CD14-positive monocyte (primary cell): ENCODE measurements at regions not wholly inside any gene's neighbourhood (a gene's known extent, or its start where the extent isn't known, plus 50 kb on each side); places are given as distances from the start of the nearest gene placed in this dataset.

Experiments used
- DNase-seq, 3 donors: peaks; one replicate each; pipeline ENCODE4 v3.0.0-alpha.2; 2011 to 2022
- H2AFZ ChIP-seq: 2 replicates; pipeline ENCODE4 v1.6.0; 2012; ENCODE audit warnings: mild to moderate bottlenecking, low read depth, low read length, inconsistent platforms; ENCODE audit not compliant: insufficient read depth, poor library complexity, severe bottlenecking
- H3K27ac ChIP-seq, 2 donors: 1 replicate in 1 of 2; 2 replicates in 1 of 2; pipeline ENCODE4 v1.5.1; 2012 to 2013; ENCODE audit warnings: low read length in 2 of 2, control low read depth in 1 of 2, inconsistent platforms in 1 of 2, low read depth in 1 of 2, mild to moderate bottlenecking in 1 of 2
- H3K27me3 ChIP-seq, 2 donors: one replicate each; pipeline versions ENCODE4 v1.6.0 to v1.6.1; 2011 to 2013; ENCODE audit warnings: low read length in 2 of 2; ENCODE audit not compliant: control insufficient read depth in 2 of 2, insufficient read depth in 2 of 2
- H3K36me3 ChIP-seq, 2 donors: replicated peaks in 1 of 2; 1 replicate in 1 of 2; 2 replicates in 1 of 2; pipeline versions ENCODE4 v1.5.1 to v1.6.1; 2012 to 2013; ENCODE audit warnings: low read length in 2 of 2, control low read depth in 1 of 2, inconsistent platforms in 1 of 2, mild to moderate bottlenecking in 1 of 2; ENCODE audit not compliant: insufficient read depth in 2 of 2, control insufficient read depth in 1 of 2
- H3K4me1 ChIP-seq, 2 donors: 1 replicate in 1 of 2; 2 replicates in 1 of 2; pipeline versions ENCODE4 v1.5.1 to v1.6.1; 2012 to 2013; ENCODE audit warnings: low read length in 2 of 2, control low read depth in 1 of 2, inconsistent platforms in 1 of 2, mild to moderate bottlenecking in 1 of 2, moderate library complexity in 1 of 2; ENCODE audit not compliant: insufficient read depth in 2 of 2, control insufficient read depth in 1 of 2
- H3K4me2 ChIP-seq: replicated peaks from 2 replicates; pipeline ENCODE3; 2012; ENCODE audit warnings: low read length, moderate library complexity, mild to moderate bottlenecking; ENCODE audit not compliant: poor library complexity, severe bottlenecking; ENCODE audit errors: extremely low read depth
- H3K4me3 ChIP-seq, 3 experiments: fragments of 200-600 bp in 1 of 3; sonication (generic) in 1 of 3; replicated peaks in 1 of 3; 1 replicate in 2 of 3; 2 replicates in 1 of 3; pipeline ENCODE4 v1.5.1; 2011 to 2013; ENCODE audit warnings: low read length in 3 of 3, mild to moderate bottlenecking in 3 of 3, control low read depth in 2 of 3, low read depth in 2 of 3, inconsistent platforms in 1 of 3, moderate library complexity in 1 of 3
- H3K79me2 ChIP-seq: 2 replicates; pipeline ENCODE4 v1.6.0; 2012; ENCODE audit warnings: mild to moderate bottlenecking, control low read depth, inconsistent platforms, low read length, moderate library complexity; ENCODE audit not compliant: insufficient read depth
- H3K9ac ChIP-seq: 2 replicates; pipeline ENCODE4 v1.6.0; 2017; ENCODE audit warnings: low read length, mild to moderate bottlenecking; ENCODE audit not compliant: insufficient read depth, poor library complexity, severe bottlenecking
- H3K9me3 ChIP-seq, 2 donors: replicated peaks in 1 of 2; 1 replicate in 1 of 2; 2 replicates in 1 of 2; pipeline versions ENCODE4 v1.5.1 to v1.6.1; 2012 to 2013; ENCODE audit warnings: low read length in 2 of 2, control low read depth in 1 of 2; ENCODE audit not compliant: control insufficient read depth in 1 of 2, insufficient read depth in 1 of 2
- H4K20me1 ChIP-seq: 2 replicates; pipeline ENCODE4 v1.6.0; 2012; ENCODE audit warnings: mild to moderate bottlenecking, low read length, control low read depth, moderate library complexity; ENCODE audit not compliant: insufficient read depth
- H3K27ac Mint-ChIP-seq, 7 donors: one replicate each; pipeline ENCODE4 v1.8.0; 2020; ENCODE audit warnings: mild to moderate bottlenecking in 7 of 7, mixed read lengths in 7 of 7, moderate library complexity in 6 of 7, inconsistent platforms in 2 of 7
- H3K27me3 Mint-ChIP-seq, 3 donors: one replicate each; pipeline ENCODE4 v1.8.0; 2021 to 2022; ENCODE audit warnings: low read depth in 3 of 3, mild to moderate bottlenecking in 3 of 3, mixed read lengths in 3 of 3, moderate library complexity in 3 of 3, inconsistent platforms in 1 of 3
- H3K36me3 Mint-ChIP-seq, 2 donors: one replicate each; pipeline ENCODE4 v1.8.0; 2020; ENCODE audit warnings: mixed read lengths in 2 of 2, inconsistent platforms in 1 of 2, mild to moderate bottlenecking in 1 of 2
- H3K4me1 Mint-ChIP-seq: one replicate; pipeline ENCODE4 v1.8.0; 2020; ENCODE audit warnings: mild to moderate bottlenecking, mixed read lengths
- H3K4me3 Mint-ChIP-seq, 2 donors: one replicate each; pipeline ENCODE4 v1.8.0; 2020; ENCODE audit warnings: mild to moderate bottlenecking in 2 of 2, mixed read lengths in 2 of 2, moderate library complexity in 1 of 2
- H3K9me3 Mint-ChIP-seq, 7 donors: one replicate each; pipeline ENCODE4 v1.8.0; 2020 to 2022; ENCODE audit warnings: mixed read lengths in 7 of 7, mild to moderate bottlenecking in 6 of 7, moderate library complexity in 6 of 7, inconsistent platforms in 2 of 7
- CTCF ChIP-seq: fragments of 200-600 bp; IDR thresholded peaks from one replicate; pipeline ENCODE4 v1.8.0; 2022; ENCODE audit warnings: antibody characterized with exemption, mild to moderate bottlenecking
- WGBS: methylation state at CpG from one replicate; pipeline ENCODE4 v1.1.5; 2013; ENCODE audit warnings: missing lambda C conversion rate; ENCODE audit not compliant: insufficient coverage; 5-methylcytosine and 5-hydroxymethylcytosine counted together
- intact Hi-C, 2 donors: fragments of 100-400 bp; cut with micrococcal nuclease; formaldehyde crosslinking; loops; one replicate each; pipeline versions ENCODE4 v1.15.0 to v1.15.1; 2023

DNA sequence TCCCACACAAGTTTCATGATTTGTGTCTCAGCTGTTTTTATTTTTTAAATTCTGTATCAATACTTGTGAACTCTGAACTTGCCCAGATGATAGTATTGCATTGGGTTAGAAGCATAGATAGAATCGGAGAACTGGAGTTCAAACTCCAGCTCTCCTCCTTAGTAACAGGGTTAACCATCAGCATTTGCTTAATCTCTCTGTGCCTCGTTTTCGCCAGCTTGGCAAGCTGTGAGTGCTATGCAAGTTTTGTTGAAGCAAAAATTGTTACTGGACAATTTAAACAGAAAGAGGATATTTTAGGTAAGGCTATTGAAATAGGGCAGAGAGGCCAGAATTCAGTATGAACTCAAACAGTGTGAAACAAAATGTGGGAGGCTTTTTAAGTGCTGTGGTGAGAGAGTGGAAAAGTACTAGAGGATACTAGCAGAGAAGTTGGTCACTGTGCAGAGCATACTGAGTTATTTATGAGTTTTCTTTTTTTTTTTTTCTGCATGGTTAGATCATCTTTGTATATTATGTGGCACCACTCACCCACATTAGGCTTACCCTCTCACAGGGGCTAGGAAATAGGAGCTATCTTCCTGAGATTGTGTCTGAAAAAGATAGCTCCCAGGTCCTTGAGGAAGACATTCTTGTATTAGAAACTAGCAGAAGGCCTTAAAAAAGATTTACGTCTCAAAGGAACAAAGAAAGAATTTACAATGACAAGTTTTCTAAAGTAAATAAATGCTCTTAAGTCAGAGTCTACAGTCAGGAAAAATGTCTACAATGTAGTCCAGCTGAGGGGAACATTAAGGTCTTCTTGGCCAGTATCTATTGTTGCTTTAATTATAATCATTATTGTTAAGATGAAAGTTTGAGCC, 1126.6 kb downstream of the FAT4 start:
- no peaks in the 10 kb centered on the region for H3K79me2 ChIP-seq
- no peak for DNase-seq
- no peak overlapping the region for H3K4me3 ChIP-seq
- Mint-ChIP-seq H3K4me1 (no peaks in the 10 kb centered on the region), H3K4me3 (no peak overlapping the region), H3K36me3 (no peaks in the 10 kb centered on the region), H3K9me3 (peaks cover 0 to 4% (median 0%) of the 10 kb centered on the region in 7 donors), H3K27ac (no peak overlapping the region), H3K27me3 (no peaks in the 10 kb centered on the region)
- H3K4me2 ChIP-seq: no peak overlapping the region
- H2AFZ ChIP-seq: no peak overlapping the region
- intact Hi-C loops: no loop called here
- TF ChIP-seq CTCF: no peak
- H3K4me1 ChIP-seq: no peaks in the 10 kb centered on the region
- H4K20me1 ChIP-seq: no peaks in the 10 kb centered on the region
- WGBS: 70% methylated on average over 2 of the region's 4 CpGs
- H3K27ac ChIP-seq: no peak overlapping the region
- H3K27me3 ChIP-seq: no peaks in the 10 kb centered on the region
- H3K9ac ChIP-seq: no peak overlapping the region
- H3K36me3 ChIP-seq: no peaks in the 10 kb centered on the region
- H3K9me3 ChIP-seq: no peaks in the 10 kb centered on the region

DNA sequence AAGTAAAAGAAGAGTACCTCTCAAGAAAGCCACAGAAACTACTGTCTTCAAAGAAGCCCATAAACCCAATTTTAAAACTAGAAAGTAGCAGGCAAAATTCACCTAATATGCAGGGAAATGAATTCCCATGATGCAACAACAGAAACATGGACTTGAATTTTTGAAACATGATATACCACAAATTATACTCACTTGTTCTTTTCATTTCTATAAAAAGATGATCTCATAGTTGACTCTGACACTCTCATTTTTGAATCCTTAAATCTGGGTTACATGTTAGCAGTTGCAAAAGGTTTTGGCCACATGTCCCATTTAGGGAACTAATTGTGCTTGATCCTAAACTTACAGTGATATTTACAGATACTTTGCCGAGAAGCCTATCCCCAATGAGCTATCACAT, 1130.8 kb downstream of the FAT4 start:
- intact Hi-C loops: no loop called here
- no CpG with 5 or more reads among the region's 1 CpG for WGBS
- no peak for DNase-seq

More for the DNA sequence above, 1130.8 kb downstream of the FAT4 start:
- no peaks in the 10 kb centered on the region for H3K27me3 ChIP-seq
- Mint-ChIP-seq H3K36me3 (no peaks in the 10 kb centered on the region), H3K27ac (no peak overlapping the region), H3K27me3 (no peaks in the 10 kb centered on the region), H3K9me3 (peaks cover 0 to 3% (median 0%) of the 10 kb centered on the region in 7 donors), H3K4me3 (no peak overlapping the region), H3K4me1 (no peaks in the 10 kb centered on the region)
- no peaks in the 10 kb centered on the region for H3K9me3 ChIP-seq
- H3K4me2 ChIP-seq: no peak overlapping the region
- no peaks in the 10 kb centered on the region for H3K79me2 ChIP-seq
- no peaks in the 10 kb centered on the region for H3K36me3 ChIP-seq
- no peak overlapping the region for H3K27ac ChIP-seq
- no peak overlapping the region for H3K9ac ChIP-seq
- no peaks in the 10 kb centered on the region for H4K20me1 ChIP-seq
- no peak overlapping the region for H3K4me3 ChIP-seq
- H2AFZ ChIP-seq: no peak overlapping the region
- no peak for TF ChIP-seq CTCF
- no peaks in the 10 kb centered on the region for H3K4me1 ChIP-seq
